Suprapubic skin (tissue), 4 donors: ENCODE measurements at regions not wholly inside any gene's neighbourhood (a gene's known extent, or its start where the extent isn't known, plus 50 kb on each side); places are given as distances from the start of the nearest gene placed in this dataset.

ENCODE experiments used
- CTCF ChIP-seq, 2 donors: fragments of 200-600 bp in 1 of 2; fragments of 450-650 bp in 1 of 2; sonication (generic) in 1 of 2; IDR thresholded peaks; one replicate each; pipeline ENCODE4 v1.5.1; 2016 to 2019; ENCODE audit warnings: antibody characterized with exemption in 2 of 2, mild to moderate bottlenecking in 1 of 2, moderate library complexity in 1 of 2
- EP300 ChIP-seq: sonication (generic); formaldehyde crosslinking; IDR thresholded peaks from one replicate; pipeline ENCODE4 v1.6.1; 2017; ENCODE audit warnings: antibody characterized with exemption
- POLR2A ChIP-seq, 2 donors: fragments of 450-650 bp; IDR thresholded peaks; one replicate each; pipeline ENCODE4 v1.6.1; 2017; ENCODE audit warnings: antibody characterized with exemption in 2 of 2, mild to moderate bottlenecking in 2 of 2, moderate library complexity in 2 of 2
- POLR2AphosphoS5 ChIP-seq, 3 donors: sonication (generic); formaldehyde crosslinking; IDR thresholded peaks; one replicate each; pipeline ENCODE4 v1.6.1; 2017; ENCODE audit warnings: antibody characterized with exemption in 3 of 3

GRCh38 chr3:118272991-118273390 lies 761.7 kb downstream of the IGSF11 start:
- no peak for TF ChIP-seq CTCF (IDR thresholded peaks at IDR 0.05)
- TF ChIP-seq POLR2A (IDR thresholded peaks at IDR 0.05): no peak
- TF ChIP-seq POLR2AphosphoS5 (IDR thresholded peaks at IDR 0.05): no peak
- TF ChIP-seq EP300: no peak
